ENCODE measurements at regions not wholly inside any gene's neighbourhood (a gene's known extent, or its start where the extent isn't known, plus 50 kb on each side); places are given as distances from the start of the nearest gene placed in this dataset.

GRCh38 chr4:35182451-35182850 lies 1061.9 kb downstream of the ARAP2 start:
- ATAC-seq (ENCODE audit: low FRiP score) (no peak), DNase-seq (ENCODE audit: low spot score) (no peak)
- no peak for TF ChIP-seq CTCF (IDR thresholded peaks at IDR 0.05)

- ATAC-seq (ENCODE audit: low FRiP score) = no peak
- TF ChIP-seq CTCF (IDR thresholded peaks at IDR 0.05) = no peak
- no peak for DNase-seq (ENCODE audit: low spot score)
Observed at GRCh38 chr4:35189988-35190613, 1054.2 kb downstream of the ARAP2 start.

- no peak for DNase-seq (ENCODE audit: low spot score)
- no peak for ATAC-seq (ENCODE audit: low FRiP score)
- no peak for TF ChIP-seq CTCF (IDR thresholded peaks at IDR 0.05)
Observed at GRCh38 chr4:35201403-35201802, 1042.9 kb downstream of the ARAP2 start.

GRCh38 chr4:35216636-35217035 lies 1027.7 kb downstream of the ARAP2 start:
- no peak for ATAC-seq (ENCODE audit: low FRiP score)
- no peak for DNase-seq (ENCODE audit: low spot score)
- TF ChIP-seq CTCF (IDR thresholded peaks at IDR 0.05) = no peak

GRCh38 chr4:35217331-35217730 lies 1027.0 kb downstream of the ARAP2 start:
- no peak for TF ChIP-seq CTCF (IDR thresholded peaks at IDR 0.05)
- DNase-seq (ENCODE audit: low spot score) (no peak), ATAC-seq (ENCODE audit: low FRiP score) (no peak)

- no peak for TF ChIP-seq CTCF (IDR thresholded peaks at IDR 0.05)
- ATAC-seq (ENCODE audit: low FRiP score) = no peak
- DNase-seq (ENCODE audit: low spot score) = no peak
Observed at GRCh38 chr4:35228313-35228712, 1016.0 kb downstream of the ARAP2 start.

- ATAC-seq (ENCODE audit: low FRiP score) (no peak), DNase-seq (ENCODE audit: low spot score) (no peak)
- TF ChIP-seq CTCF (IDR thresholded peaks at IDR 0.05) = no peak
Observed at GRCh38 chr4:35229021-35229420, 1015.3 kb downstream of the ARAP2 start.

Data from omental fat pad (tissue), 3 donors.